ENCODE measurements at regions not wholly inside any gene's neighbourhood (a gene's known extent, or its start where the extent isn't known, plus 50 kb on each side); places are given as distances from the start of the nearest gene placed in this dataset.

DNA sequence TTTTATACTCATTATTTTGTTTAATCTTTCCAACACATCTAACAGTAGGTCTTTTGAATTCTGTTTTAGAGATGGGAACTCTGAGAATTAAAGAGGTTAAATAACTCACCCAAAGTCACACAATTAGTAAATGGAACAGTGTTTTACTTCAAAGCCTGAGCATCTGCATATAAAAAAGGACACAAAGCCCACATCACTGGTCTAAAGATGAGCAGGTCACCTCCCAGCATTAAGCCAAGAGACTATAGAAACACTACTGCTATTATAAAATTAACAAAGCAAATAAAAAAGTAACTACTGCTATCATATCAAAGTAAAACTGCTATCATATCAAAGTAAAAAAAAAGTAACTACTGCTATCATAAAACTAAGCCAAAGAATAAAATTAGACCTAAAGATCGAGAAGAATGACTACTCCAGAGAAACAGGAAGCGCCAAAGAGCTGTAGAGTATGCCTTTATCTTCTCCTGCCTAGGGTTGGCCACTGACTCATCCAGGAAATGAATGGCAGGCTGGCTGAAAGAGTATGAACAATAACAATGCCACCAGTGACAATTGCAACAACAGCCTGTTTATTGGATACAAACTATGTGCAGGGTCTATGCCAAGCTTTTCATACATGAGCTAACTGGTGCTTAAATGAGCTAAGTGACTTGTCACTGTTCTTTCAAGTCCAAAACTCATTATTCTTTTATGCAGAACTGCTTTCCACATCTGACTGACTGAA, 1153.0 kb upstream of the TENM4 start:
- DNase-seq (ENCODE audit: low spot score): no peak

DNA sequence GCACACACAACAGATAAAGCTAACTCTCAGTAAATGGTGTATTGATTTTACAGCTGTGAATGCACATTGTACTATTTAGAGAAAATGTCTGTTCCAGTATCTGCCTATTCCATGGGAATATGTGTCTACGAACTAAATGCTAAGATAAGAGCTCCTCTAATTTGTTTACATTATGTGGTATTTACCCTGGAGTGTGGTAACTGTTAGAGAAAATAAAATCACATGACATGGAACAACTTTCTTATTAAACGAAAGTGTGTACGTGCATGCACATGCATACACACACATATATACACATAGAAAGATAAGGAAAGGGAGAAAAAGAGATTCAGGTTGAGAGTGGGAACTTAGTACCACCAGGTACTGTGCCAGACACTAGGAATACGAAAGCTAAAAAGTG, 1151.7 kb upstream of the TENM4 start:
- no peak for DNase-seq (ENCODE audit: low spot score)

DNA sequence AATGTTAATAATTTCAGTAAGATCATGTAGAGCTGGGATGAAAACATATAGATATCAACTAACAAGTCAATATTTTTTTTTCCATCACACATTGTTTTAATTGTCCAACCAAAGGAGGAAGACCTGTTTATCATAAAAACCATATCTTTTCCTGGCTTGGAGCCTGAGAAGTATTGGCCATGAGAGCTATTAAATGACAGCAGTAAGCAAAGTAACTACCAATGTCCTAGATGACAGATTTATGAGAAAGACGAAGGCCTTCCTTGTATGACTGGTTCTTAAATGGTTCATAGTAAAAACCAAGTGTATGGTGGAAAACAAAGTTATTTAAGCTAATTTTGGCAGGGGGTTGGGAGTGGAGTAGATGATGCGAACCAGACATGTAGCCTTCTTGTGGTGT, 1147.1 kb upstream of the TENM4 start:
- no peak for DNase-seq (ENCODE audit: low spot score)

DNA sequence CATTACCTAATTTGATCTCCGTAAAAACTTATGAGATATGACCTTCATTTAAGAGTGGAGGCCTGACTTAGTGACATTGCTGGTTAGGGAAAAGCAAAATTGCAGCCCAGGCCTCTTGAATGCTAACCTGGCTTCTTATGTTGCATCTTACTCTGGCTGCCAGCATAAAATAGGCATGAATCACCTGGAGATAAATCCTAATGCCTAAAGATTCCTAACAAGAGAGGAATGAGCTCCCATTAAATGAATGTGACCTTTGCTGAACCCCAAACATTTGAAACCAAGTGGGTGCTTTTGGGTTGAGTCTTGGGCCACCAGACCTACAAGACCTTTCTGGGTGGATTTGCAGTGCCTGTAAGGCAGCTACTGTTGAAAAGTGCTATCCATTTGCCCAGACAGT, 1145.6 kb upstream of the TENM4 start:
- no peak for DNase-seq (ENCODE audit: low spot score)

DNA sequence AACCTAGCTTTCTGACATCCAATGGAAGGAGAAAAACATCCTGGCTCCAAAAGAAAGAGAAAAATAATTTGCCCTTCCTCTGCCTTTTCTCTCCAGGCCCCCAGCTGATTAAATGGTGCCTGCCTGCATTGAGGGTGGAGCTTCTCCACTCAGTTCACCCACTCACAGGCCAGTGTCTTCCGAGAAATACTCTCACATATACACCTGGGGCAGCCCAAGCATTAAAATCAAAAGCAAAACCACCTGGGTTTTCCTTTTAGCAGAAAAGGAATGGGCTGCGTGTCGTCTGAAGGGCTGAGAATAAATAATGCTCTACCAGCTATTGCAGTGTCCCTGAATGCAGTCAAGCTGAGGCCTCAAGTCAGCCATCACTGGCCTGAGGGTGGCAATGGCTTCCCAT, 1143.8 kb upstream of the TENM4 start:
- DNase-seq (ENCODE audit: low spot score): no peak

DNA sequence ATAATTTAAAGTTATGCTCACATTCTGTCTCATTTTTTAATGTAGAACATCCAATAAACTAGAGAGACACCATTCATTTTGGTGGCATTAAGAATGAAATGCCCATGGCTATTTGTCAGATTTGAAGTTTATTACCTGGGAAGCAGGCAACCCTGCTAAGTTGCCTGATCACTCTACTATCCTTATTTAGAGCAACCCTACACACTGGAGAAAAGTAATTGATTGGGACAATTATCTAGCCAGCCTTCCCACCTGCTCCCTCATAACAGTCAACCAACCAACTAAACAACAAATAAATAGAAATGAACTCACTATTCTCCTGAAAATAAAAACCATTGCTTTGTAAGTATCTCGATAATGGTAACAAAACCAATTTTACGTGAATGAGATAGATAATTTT, 1129.0 kb upstream of the TENM4 start:
- no peak for DNase-seq (ENCODE audit: low spot score)

DNA sequence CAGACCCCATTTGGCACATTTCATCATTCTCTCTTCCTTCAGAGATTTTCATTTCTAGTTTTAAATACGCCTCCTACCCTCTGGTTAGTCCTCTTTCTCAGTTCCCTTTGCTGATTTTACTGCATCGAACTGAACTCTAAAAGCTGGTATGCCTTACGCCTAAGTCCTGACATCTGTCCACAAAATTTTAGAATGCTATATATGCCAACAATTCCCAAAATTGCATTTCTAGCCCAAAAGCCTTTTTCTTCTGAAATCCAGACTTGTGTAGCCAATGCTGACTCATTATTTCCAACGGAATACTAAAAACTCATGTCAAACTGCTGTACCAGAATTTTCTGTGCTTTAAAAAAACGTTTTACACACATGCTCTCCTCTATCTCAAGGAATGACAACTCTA, 1124.4 kb upstream of the TENM4 start:
- no peak for DNase-seq (ENCODE audit: low spot score)

DNA sequence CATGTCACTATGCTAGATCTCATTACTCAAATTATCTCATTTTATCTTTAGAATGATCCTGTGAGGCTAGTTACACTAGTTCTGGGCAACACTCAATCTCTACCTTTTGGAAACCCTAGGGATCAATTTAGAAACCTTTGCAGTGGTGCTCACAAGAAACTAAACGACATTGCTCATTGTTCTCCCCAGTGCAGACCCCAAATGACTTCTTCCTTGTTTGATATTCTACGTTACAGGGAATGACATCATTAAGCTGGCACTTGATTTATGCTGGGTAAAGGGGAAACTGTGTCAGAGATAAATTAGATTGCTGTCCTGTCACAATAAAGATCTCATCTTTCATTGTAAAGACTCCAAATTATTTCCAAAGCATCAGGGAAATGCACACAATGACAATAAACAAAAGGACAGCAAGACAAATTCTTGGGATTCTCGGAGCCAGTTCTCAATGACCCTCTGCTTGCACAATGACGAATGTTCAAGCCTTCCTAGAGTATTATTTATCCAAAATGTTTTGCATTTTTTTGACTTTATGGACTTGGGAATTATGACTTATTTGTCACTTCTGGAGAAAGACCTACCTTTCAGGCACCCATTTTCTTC, 1121.8 kb upstream of the TENM4 start:
- no peak for DNase-seq (ENCODE audit: low spot score)

DNA sequence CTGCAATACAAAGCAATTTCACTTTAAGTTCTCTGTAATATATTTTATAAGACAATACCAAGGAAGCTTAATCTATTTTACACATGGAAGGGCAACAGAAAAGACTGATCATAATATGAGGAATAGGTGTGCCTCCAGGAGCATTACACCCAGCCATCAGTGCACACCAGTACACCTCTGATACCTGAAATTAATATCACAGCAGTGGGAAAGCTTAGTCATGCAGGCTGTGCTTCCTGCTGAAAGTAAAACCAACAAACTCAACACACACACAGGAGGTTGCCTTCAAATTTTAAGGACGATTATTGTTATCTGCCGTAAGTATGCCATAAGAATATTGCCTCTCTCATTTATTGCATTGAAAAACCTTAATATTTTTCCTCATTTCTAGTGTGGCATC, 1119.1 kb upstream of the TENM4 start:
- DNase-seq (ENCODE audit: low spot score): no peak

DNA sequence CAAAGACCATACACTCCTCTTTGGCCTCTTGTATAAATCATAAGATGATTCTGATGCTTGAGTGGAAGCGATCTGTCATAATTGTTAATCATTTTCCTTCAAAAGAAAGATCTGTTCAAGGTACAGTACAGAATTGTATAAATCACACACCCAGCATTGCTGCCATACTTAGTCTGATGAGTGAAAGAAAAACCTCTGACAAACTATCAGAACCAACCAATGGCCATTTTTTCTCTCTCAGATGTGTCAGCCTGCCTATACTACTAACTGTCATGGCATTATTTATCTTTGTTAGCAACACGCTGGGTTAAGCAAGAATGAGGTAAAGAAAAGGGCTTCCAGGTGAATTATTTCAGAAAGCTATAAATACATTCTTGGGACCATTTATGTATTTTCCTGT, 1112.7 kb upstream of the TENM4 start:
- no peak for DNase-seq (ENCODE audit: low spot score)

DNA sequence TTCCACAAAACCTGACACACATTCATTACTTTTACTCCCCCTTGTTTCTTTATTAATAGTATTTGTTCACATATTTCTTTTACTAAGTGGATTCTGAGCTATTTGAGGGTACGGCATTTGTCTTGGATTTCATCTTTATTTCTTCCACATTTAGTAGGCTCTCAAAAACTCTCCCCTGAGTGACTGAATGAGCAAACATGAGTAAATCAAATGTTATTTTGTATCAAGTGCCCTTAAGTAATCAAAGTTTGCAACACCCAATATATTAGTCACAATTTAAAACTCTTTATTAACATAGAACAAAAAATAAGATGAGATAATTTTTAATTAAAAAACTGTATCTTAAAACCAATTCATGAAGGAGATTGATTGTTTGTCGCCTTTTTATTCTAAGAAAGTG, 1101.9 kb upstream of the TENM4 start:
- DNase-seq (ENCODE audit: low spot score): no peak

DNA sequence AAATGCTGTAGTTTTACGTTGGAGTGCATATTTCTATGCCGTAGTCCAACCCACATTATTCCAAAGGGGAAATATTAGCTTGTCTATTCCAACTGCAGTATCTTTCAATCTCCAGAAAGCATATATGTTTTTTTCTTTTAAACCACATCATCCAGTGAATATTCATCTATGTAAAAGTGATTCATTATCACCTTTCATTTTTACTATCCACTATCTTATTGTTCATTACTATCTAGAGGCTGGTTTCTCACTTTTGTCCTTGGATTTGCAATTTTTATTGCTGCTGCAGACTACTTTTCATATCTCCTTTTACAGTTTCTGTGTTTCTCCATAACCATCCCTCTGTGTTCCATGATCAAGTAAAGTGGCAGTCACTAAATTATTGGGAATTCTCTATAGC, 1097.2 kb upstream of the TENM4 start:
- no peak for DNase-seq (ENCODE audit: low spot score)

DNA sequence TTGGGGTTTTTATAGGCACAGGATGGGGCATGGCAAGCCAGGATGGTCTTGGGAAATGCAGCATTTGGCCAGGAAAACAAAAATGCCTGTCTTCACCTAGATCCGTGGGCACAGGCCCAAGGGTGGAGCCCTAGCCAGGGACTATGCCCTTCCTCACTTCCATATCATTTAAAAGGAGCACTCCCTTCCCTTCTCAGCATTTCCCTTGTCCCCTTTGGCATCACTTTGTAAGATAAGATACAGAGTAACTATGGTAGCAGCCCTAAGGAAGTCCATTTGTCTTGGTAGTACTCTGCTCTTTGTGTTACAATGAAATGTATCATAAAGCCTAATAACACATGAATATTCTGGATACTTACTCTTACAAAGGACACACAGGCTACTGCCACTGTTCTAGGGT, 1092.6 kb upstream of the TENM4 start:
- DNase-seq (ENCODE audit: low spot score): no peak

DNA sequence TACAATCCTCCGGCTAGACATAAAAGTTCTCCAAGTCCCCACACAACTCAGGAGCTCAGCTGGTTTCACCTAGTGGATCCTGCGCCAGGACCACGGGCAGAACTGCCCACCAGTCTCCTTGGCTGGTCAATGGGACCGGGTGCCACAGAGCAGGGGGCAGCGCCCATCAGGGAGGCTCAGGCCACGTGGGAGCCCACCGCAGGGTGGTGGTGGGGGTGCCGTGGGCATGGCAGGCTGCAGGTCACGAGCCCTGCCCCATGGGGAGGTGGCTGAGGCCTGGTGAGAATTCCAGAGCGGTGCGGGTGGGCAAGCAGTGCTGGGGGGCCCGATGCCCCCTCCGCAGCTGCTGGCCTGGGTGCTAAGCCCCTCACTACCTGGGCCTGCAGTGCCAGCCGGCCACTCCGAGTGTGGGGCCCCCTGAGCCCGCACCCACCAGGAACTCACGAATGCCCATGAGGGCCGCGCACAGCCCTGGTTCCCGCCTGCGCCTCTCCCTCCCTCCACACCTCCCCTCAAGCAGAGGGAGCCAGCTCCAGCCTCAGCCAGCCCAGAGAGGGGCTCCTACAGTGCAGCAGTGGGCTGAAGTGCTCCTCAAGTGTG, 1091.9 kb upstream of the TENM4 start:
- DNase-seq (ENCODE audit: low spot score): no peak

DNA sequence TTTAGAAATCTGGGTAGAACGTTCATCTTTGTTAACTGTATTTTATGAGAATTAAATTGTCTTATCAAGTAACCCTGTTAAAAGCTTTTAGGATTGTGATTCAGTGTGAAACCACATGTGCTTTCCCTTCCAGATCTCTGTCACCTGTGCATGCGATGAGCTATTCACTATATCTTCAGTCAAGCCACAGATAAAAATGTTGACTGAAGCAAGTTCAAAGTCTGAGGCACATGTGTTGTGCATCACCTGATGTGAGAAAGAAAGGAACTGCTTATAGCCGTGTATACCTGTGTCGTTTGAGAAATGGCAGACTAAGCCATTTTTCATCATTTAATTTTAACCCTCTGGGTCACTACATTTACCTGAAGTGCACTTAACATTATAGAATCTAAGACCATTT, 1088.9 kb upstream of the TENM4 start:
- DNase-seq (ENCODE audit: low spot score): no peak

DNA sequence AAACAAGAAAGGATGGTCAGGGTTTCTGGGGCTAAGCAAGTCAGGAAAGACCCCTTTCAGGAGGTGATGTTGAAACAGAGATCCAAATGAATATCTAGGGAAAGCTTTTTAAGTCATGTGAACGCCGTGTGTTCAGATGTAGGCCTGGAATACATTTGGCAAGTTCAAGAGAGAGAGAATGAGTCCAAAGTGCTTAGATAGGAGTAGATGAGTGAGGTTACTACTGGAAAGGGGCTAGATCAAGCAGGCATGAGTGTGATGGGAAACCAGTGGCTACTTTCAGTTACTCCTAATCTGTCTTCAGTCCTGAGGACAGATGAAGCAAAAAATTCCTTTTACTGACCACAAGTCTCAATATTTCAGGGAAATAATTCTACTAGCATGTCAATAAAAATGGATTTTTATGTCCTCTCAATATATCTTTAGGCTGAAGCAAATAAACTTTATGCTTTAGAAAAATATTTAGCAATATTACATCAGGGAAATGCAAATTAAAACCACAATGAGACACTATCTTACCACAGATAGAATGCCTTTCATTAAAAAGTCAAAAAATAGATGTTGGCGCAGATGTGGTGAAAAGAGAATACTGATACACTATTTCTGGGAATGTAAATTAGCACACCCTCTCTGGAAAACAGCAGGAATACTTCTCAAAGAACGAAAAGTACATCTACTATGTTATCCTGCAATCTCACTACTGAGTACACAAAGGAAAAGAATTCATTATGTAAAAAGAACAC, 1085.0 kb upstream of the TENM4 start:
- no peak for DNase-seq (ENCODE audit: low spot score)

DNA sequence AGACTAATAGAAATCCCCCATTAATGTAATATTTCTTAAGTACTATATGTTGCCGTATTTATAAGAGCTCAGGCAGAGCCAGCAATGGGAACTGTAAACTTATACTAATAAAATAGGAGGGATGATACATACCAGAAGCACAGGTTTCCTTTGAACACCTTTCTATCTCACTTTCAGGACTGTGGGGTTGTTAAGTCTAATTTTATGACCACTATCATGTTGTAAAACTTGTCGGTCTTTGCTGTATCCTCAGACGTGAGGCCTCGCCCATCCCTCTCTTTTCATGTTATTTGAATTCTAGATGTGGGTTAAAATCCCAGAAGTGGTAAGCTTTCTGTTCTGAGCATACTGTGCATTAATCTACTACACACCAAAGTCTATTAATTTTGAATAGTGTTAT, 1083.5 kb upstream of the TENM4 start:
- no peak for DNase-seq (ENCODE audit: low spot score)

DNA sequence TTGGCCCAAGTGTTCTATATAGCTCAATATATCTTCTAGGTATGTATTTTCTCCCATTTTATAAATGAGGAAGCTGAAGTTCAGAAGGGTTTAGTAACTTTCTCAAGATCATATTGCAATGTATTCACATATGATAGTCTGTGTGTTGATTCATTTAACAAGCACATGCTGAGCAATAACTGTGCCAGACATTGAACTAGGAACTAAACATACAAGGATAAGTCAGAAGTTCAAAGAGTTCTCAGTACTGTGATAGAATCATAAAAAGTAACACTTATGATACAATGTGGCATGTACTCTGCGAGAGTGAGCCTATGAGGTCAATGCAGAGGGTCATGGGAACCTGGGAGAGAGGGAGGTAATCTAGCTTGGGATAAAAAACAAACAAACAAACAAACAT, 1082.2 kb upstream of the TENM4 start:
- DNase-seq (ENCODE audit: low spot score): no peak

DNA sequence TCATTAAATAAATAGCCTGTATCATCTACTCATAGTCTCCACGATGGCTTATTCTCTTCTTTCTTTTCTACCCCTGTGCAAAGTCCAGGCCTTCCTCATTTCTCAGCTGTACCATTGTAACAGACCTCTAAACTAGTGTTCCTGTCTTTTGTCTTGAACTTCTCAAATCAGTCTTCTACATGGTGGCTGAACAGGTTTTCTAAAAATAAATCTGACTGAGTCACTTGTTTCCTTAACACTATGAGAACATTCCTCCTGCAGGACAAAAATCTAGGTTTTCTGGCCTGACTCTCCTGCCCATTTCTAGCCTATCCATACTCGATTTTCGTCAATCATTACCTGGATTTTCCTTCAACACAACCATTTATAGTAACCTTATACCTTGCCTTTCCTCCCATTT, 1080.8 kb upstream of the TENM4 start:
- DNase-seq (ENCODE audit: low spot score): no peak

DNA sequence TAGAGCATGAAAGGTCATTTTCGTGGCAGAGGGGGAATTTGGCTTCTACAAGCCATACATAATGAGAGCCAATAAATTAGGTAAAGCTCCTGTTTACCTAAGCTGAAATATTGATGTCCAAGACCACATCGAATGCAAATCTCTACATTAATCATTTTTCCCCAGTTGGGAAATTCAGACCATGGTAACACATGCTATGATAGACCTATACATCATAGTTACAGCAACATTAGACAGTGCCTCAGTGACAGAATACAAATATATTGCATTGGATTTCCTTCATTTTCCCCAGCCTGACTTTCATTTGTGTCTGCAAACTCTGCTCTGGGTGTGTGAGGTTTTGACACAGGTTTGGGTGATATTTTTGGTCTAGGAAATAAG, 1079.7 kb upstream of the TENM4 start:
- no peak for DNase-seq (ENCODE audit: low spot score)

DNA sequence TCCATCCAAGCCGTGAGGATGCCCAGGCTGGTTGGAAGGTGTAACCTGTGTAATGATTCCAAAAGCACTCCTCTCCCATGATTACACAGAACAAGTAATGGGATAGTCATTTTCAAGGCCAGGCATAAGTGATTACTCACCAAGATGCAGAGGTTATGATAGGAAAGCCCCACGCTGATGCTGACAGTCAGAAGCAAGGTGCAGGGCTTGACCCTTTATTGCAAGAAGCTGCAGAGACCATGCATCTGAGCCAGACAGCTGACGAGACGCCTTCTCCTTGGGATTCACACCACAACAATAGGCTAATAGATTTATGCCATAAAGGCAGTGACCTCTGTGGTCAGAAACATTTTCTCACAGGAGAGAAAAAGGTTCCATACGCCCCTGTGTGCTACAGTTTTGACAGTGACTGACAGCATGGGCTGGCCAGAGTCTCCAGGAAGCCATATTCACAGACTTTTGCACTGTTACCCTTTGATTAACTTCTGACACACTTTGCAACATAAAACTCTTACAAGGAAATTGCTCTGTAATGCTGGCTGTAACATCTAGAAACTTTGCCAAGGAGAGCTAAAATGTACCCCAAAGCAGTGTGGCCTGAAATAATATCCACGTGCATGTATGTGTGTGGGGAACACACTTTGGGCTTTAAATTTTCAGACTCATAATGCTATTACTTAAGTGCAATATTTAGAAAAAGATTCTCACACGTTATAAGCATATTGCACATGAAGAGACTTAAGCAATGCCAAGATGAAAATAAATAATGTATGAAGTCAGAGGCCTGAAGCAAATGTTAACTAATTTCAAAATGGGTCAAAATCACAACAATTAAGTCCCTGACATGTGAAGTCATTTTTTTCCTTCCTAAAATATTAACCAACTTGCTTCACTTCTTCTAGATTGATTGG, 1079.0 kb upstream of the TENM4 start:
- no peak for DNase-seq (ENCODE audit: low spot score)

DNA sequence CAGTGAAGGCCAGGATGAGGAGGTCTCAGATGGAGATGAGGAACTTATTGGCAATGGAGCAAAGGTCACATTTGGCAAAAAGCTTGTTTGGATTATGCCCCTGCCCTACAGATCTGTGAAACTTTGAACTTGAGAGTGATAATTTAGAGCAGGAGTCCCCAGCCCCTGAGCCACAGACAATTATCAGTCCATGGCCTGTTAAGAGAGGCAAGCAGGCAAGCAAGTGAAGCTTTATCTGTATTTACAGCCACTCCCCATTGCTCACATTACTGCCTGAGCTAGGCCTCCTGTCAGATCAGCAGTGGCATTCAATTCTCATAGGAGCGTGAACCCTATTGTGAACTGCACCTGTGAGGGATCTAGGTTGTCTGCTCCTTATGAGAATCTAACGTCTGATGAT, 1076.9 kb upstream of the TENM4 start:
- no peak for DNase-seq (ENCODE audit: low spot score)
